CD4-positive, alpha-beta T cell treated with Interleukin-4 for 4 hours (primary cell): ENCODE measurements at regions not wholly inside any gene's neighbourhood (a gene's known extent, or its start where the extent isn't known, plus 50 kb on each side); places are given as distances from the start of the nearest gene placed in this dataset.

Experiments
- DNase-seq: peaks from one replicate; pipeline ENCODE4 v3.0.0-alpha.2; 2020

DNA sequence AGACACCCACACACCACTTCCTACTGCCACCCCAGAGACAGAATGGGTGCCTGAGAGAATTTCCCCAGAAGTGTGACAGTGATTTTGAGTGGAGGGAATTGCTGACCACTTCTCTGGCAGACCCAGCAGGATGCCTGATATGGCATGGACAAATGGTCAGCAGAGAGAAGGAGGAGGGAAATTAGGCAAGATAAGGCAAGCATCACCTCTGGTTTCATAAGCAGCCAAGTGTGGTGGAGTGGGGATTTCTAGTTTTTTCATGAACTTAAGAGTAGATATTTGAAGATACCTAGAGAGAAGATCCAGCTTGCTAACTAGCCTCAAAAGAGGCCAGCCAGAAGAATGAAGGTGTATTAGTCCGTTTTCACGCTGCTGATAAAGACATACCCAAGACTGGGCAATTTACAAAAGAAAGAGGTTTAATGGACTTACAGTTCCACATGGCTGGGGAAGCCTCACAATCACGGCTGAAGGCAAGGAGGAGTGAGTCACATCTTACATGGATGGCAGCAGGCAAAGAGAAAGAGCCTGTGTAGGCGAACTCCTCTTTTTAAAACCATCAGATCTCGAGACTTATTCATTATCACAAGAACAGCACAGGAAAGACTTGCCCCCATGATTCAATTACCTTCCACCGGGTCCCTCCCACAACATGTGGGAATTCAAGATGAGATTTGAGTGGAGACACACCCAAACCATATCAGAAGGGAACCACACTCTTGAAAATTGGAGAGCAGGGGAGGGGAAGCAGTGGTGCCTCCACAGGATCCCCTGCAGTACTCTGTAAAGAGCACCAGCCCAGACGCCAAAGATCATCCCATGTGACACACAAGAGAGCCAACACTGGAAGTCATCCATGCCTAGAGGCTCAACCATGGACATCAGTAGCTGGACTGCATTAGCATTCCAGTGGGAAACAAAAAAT is 64.2 kb downstream of the RBM43 start:
- no peak for DNase-seq

DNA sequence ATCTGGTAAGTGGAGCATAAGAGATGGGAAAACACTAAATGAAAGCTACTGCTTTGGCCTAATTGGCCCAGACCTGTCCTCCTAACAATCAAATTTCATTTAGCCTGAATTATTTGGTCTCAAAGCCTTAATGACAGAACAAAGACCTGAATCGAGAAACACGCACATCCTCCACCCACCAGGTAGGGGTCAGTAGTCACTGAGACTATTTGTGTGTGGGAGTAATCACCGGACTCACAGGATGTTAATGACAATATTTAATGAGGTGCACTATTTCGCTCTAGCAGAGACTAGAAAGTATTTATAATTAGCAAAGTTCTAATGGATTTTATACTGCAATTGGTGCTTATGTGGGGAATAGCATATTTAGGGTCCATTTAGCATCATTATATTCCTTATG is 68.1 kb downstream of the RBM43 start:
- DNase-seq: no peak

DNA sequence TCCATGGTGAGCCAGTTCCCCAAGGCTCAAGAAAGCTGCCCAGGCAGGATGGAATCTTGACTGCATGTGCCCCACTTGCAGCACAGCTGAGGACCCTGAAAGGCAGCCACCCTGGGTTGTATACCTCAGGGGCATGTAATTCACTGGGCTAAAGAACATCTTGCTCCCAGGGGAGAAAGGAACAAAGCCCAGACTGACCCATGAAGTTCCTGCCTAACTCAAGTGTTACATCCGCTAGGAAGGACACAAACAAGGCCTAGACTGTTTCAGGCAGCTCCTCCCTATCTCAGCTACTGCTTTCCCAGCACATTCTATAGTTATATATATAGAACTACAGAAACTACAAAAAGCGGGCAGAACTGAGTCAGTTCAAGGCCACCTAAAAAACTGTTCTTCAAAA is 69.0 kb downstream of the RBM43 start:
- DNase-seq: no peak

GRCh38 chr2:151191001-151191400 is 70.7 kb downstream of the RBM43 start:
- DNase-seq: no peak

DNA sequence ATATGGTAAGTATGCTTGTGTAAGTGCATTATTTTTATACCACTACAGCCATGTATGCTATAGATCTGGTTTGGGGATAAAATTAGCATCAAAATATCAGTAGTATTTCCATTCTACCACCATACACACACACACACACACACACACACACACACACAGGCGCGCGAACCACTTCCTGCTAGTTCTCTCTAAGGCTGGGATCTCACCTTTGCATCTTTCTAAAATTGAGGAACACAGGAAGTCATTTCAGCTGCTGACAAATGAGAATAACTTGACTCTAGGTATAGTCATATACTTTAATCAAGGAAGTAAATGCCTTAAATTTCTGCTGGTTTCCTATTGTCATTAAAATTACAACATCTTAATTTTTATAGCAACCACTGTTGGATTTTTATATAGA is 72.5 kb downstream of the RBM43 start:
- DNase-seq: peak; percentile 3

- DNase-seq: no peak
These were observed 75.7 kb downstream of the RBM43 start for GRCh38 chr2:151186011-151186410.

- no peak for DNase-seq
These were observed 78.5 kb downstream of the RBM43 start for GRCh38 chr2:151182899-151183809.

GRCh38 chr2:151182396-151182795 is 79.3 kb downstream of the RBM43 start:
- DNase-seq: no peak

- DNase-seq: no peak
These were observed 80.1 kb downstream of the RBM43 start for GRCh38 chr2:151181524-151181923.

GRCh38 chr2:151180123-151180522 is 81.5 kb downstream of the RBM43 start:
- no peak for DNase-seq

- DNase-seq: no peak
These were observed 83.5 kb downstream of the RBM43 start for GRCh38 chr2:151178207-151178606.

DNA sequence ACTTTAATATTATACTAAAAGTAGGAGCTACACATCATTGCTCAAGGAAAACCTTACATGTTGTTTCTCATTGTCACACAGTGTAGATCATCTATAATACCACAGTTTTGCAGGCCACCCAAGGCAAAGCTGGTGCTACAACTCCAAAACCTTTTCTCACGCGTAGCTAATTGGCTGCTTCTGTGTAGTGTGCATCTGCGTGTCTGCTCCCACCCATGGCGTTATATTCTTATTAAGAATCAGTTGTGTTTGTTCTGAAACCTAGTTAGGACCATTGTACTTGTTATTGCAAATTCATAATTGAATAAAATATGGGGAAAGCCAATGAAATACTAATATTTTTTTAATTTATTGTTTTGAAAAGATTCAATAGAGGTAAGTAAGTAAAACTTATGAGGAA is 83.9 kb downstream of the RBM43 start:
- DNase-seq: no peak

- no peak for DNase-seq
These were observed 85.0 kb downstream of the RBM43 start for GRCh38 chr2:151176661-151177060.

DNA sequence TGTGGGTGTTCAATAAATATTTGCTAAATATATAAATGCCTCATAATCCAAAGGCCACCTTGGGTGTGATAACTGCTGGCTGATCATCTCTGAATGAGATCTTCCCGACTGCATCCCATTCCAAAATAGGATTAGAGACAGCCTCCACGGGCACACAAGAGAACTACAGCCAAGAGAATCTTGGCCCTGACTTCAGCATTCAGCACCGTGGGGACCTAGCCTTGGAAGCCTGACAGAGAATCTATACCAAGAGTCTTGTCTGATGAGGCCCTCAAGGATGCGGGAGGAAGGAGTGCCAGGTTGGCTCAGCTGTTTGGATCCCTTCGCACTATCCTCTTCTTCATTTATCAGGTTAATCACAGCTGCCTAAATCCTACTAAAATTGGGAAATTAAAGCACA is 85.8 kb downstream of the RBM43 start:
- no peak for DNase-seq

DNA sequence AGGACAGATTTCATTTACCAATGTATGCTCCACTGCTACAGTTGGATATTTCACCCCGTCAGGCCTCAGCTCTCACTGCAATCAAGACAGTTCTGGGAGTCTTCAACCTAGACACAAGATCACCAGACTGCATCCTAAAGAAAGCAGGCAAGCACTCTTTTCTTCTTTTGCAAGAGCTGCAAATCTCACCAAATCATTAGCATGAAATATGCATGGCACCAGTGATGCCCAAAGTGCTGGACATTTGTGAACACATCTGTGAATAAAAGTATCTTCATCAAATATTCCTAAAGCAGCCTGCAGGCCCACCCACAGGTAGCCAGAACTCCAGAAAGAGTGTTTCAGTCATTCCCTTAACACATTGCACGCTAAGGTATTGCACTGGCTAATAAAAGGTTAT is 87.5 kb downstream of the RBM43 start:
- no peak for DNase-seq

- no peak for DNase-seq
These were observed 90.5 kb downstream of the RBM43 start for GRCh38 chr2:151171186-151171585.

- no peak for DNase-seq
These were observed 95.3 kb downstream of the RBM43 start for GRCh38 chr2:151166410-151166809.

DNA sequence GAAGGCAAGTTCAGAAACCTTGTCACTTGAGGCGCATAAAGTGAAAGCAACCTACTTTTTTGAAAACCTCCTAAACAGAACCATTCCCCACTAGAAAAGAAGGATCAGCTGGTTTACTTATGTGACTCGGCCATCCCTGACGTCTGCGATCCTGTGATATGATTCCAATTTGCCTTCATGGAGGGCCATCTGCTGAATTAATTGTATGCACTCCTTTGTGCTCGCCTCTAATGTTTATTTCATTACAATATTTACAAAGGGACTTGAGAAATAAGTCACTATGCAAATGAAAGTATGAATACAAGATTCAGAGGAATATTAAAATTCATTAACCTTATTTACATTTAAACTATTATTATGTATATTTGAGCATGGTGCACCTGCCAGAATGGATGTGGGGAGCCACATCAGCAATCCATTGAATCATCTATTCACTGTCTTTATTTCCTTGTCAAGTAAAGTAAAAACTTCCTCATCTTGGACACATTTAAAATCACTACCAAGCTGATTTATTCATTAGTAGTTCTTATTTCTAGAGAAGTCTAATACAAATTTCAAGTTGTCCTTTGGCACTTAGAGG is 96.5 kb downstream of the RBM43 start:
- DNase-seq: no peak

DNA sequence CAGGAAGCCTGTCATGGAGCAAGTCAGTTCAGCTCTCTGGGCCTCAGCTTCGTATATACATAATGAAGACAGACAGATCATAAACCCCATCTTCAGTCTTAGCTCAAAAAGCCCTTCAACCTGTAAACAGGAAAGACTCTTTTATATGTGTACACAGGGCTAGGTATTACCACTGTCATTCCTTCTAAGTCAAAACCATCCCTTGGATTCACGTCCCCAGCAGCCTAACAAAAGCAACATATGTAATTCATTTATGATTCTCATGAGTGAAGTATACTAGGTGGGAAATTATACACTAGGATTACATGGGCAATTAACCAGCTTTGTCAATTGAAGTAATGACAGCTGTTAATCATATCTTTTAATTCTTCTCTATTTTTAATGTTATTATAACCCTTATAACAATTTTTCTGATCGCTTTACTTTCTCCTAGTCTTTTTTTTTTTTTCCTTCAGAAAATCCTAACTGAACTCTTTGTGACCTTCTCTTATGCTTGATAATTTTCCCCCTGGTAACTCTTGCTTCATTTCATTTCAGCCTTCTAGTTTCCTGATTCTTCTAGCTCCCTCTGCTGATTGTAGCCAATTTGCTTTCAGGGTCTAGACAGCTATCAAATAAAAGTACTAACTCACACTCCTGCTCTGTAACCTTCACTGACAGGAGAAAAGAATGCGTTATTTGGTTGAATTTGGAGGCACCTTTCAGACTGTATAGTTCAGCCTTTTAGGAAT is 99.7 kb downstream of the RBM43 start:
- no peak for DNase-seq

DNA sequence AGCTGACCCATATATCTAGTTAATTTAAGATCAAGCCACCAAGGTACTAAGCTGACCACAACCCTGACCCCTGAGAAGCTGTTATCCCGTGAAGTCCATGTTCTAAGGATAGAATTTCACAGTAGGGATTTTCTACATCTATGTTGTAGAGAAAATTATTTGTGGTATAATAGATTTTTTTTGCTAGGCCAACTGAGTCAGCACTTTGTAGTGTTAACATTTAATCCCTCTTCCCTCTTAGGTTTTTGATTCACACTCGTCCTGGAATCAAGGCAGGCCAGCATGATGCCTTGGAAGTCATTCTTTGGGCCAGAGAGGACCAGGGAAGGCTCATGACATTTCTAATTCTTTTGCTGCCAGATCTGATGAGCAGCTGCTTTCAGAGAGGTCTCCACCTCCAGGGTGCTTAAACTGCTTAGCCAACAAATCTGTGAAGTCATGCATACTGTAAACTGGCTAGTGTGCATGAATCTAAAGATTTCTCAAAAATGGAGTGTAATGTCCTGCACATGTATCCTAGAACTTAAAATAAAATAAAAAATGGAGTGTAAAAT is 102.5 kb downstream of the RBM43 start:
- no peak for DNase-seq

- no peak for DNase-seq
These were observed 104.5 kb downstream of the RBM43 start for GRCh38 chr2:151157000-151157735.

- no peak for DNase-seq
These were observed 105.2 kb downstream of the RBM43 start for GRCh38 chr2:151156431-151156830.
